ENCODE measurements at regions not wholly inside any gene's neighbourhood (a gene's known extent, or its start where the extent isn't known, plus 50 kb on each side); places are given as distances from the start of the nearest gene placed in this dataset.

GRCh38 chr10:88071879-88072278 is 208.5 kb downstream of the PTEN start:
- H3K27me3 ChIP-seq, result no peaks in the 10 kb centered on the region
- H3K4me1 ChIP-seq, result peaks cover 0 to 4% (median 0%) of the 10 kb centered on the region in 4 donors
- H3K9me3 ChIP-seq, result no peaks in the 10 kb centered on the region
- TF ChIP-seq POLR2A (IDR thresholded peaks at IDR 0.05), result no peak
- no peak for TF ChIP-seq CTCF (IDR thresholded peaks at IDR 0.05)
- H3K36me3 ChIP-seq, result no peaks in the 10 kb centered on the region
- no peak overlapping the region for H3K27ac ChIP-seq
- H3K4me3 ChIP-seq, result no peak overlapping the region
- DNase-seq, result no peak

GRCh38 chr10:88073682-88074081 is 210.3 kb downstream of the PTEN start:
- no peaks in the 10 kb centered on the region for H3K27me3 ChIP-seq
- no peak overlapping the region for H3K4me3 ChIP-seq
- DNase-seq, result no peak
- TF ChIP-seq CTCF (IDR thresholded peaks at IDR 0.05), result no peak
- no peak overlapping the region for H3K27ac ChIP-seq
- H3K4me1 ChIP-seq, result no peaks in the 10 kb centered on the region
- H3K36me3 ChIP-seq, result no peaks in the 10 kb centered on the region
- H3K9me3 ChIP-seq, result no peaks in the 10 kb centered on the region

GRCh38 chr10:88074971-88075370 is 211.5 kb downstream of the PTEN start:
- H3K4me1 ChIP-seq, result no peaks in the 10 kb centered on the region
- no peaks in the 10 kb centered on the region for H3K9me3 ChIP-seq
- DNase-seq, result no peak
- no peak overlapping the region for H3K27ac ChIP-seq
- H3K27me3 ChIP-seq, result no peaks in the 10 kb centered on the region
- TF ChIP-seq POLR2A (IDR thresholded peaks at IDR 0.05) (no peak), CTCF (IDR thresholded peaks at IDR 0.05) (no peak)
- H3K4me3 ChIP-seq, result no peak overlapping the region
- no peaks in the 10 kb centered on the region for H3K36me3 ChIP-seq

- Histone ChIP-seq H3K4me3 (no peak overlapping the region), H3K4me1 (peaks cover 0 to 10% (median 0%) of the 10 kb centered on the region in 4 donors), H3K27me3 (no peaks in the 10 kb centered on the region), H3K27ac (no peak overlapping the region), H3K36me3 (no peaks in the 10 kb centered on the region), H3K9me3 (no peaks in the 10 kb centered on the region)
- TF ChIP-seq POLR2A (IDR thresholded peaks at IDR 0.05), result no peak
- no peak for TF ChIP-seq CTCF (IDR thresholded peaks at IDR 0.05)
- DNase-seq, result no peak
Observed at GRCh38 chr10:88076027-88076880, 212.8 kb downstream of the PTEN start.

GRCh38 chr10:88077977-88078376 is 214.6 kb downstream of the PTEN start:
- no peak for DNase-seq
- Histone ChIP-seq H3K27me3 (no peaks in the 10 kb centered on the region), H3K4me1 (peaks cover 0 to 10% (median 0%) of the 10 kb centered on the region in 4 donors), H3K36me3 (no peaks in the 10 kb centered on the region), H3K4me3 (no peak overlapping the region), H3K27ac (no peak overlapping the region), H3K9me3 (no peaks in the 10 kb centered on the region)
- TF ChIP-seq CTCF (IDR thresholded peaks at IDR 0.05) (no peak), POLR2A (IDR thresholded peaks at IDR 0.05) (no peak)

Data from Peyer's patch (tissue), 4 donors.